Loucy (cell line): ENCODE measurements at regions not wholly inside any gene's neighbourhood (a gene's known extent, or its start where the extent isn't known, plus 50 kb on each side); places are given as distances from the start of the nearest gene placed in this dataset.

Source experiments
- H2AFZ ChIP-seq: fragments of 200-600 bp; sonication (generic); 2 replicates; pipeline ENCODE4 v1.6.0; 2016; ENCODE audit warnings: antibody characterized with exemption, mild to moderate bottlenecking, low read length, moderate library complexity
- H3F3A ChIP-seq: fragments of 200-600 bp; 2 replicates; pipeline ENCODE4 v1.6.0; 2016; ENCODE audit warnings: antibody characterized with exemption, low read depth, mild to moderate bottlenecking
- H3K27me3 ChIP-seq: fragments of 200-600 bp; sonication (generic); 2 replicates; pipeline ENCODE4 v1.6.1; 2014; ENCODE audit warnings: low read length, mild to moderate bottlenecking; ENCODE audit not compliant: insufficient read depth, poor library complexity, severe bottlenecking
- H3K36me3 ChIP-seq: fragments of 200-600 bp; sonication (generic); 2 replicates; pipeline ENCODE4 v1.6.1; 2016; ENCODE audit warnings: low read length; ENCODE audit not compliant: insufficient read depth
- H3K4me1 ChIP-seq: fragments of 200-600 bp; sonication (generic); 2 replicates; pipeline ENCODE4 v1.5.1; 2014; ENCODE audit warnings: low read length, mild to moderate bottlenecking; ENCODE audit not compliant: insufficient read depth, poor library complexity, severe bottlenecking
- H3K4me2 ChIP-seq: fragments of 200-600 bp; sonication (generic); 2 replicates; pipeline ENCODE4 v1.6.0; 2014; ENCODE audit warnings: antibody characterized with exemption, low read length, low read depth, mild to moderate bottlenecking; ENCODE audit not compliant: poor library complexity, severe bottlenecking
- H3K4me3 ChIP-seq: fragments of 200-600 bp; sonication (generic); 2 replicates; pipeline ENCODE4 v1.5.1; 2014; ENCODE audit warnings: low read length, mild to moderate bottlenecking, mixed read lengths; ENCODE audit not compliant: poor library complexity, severe bottlenecking
- H3K79me2 ChIP-seq: fragments of 200-600 bp; sonication (generic); 2 replicates; pipeline ENCODE4 v1.6.1; 2014; ENCODE audit warnings: low read length; ENCODE audit not compliant: insufficient read depth
- H3K9ac ChIP-seq: fragments of 200-600 bp; sonication (generic); 2 replicates; pipeline ENCODE4 v1.6.0; 2014; ENCODE audit warnings: mild to moderate bottlenecking, low read depth, low read length, moderate library complexity; ENCODE audit not compliant: poor library complexity, severe bottlenecking
- H3K9me2 ChIP-seq: fragments of 200-600 bp; sonication (generic); replicated peaks from 2 replicates; pipeline ENCODE4 v1.6.1; 2016; ENCODE audit warnings: low read depth, low read length, mixed read lengths
- H3K9me3 ChIP-seq: fragments of 200-600 bp; sonication (generic); 2 replicates; pipeline ENCODE4 v1.6.1; 2014; ENCODE audit warnings: mild to moderate bottlenecking, antibody characterized with exemption, low read length, low read depth; ENCODE audit not compliant: insufficient read depth
- H4K20me1 ChIP-seq: fragments of 200-600 bp; sonication (generic); 2 replicates; pipeline ENCODE4 v1.6.0; 2014; ENCODE audit warnings: antibody characterized with exemption, low read length, mild to moderate bottlenecking; ENCODE audit not compliant: insufficient read depth, poor library complexity, severe bottlenecking
- EZH2phosphoT487 ChIP-seq: fragments of 200-600 bp; IDR thresholded peaks from 2 replicates; pipeline ENCODE4 v1.6.1; 2018; ENCODE audit warnings: antibody characterized with exemption, mild to moderate bottlenecking, moderate library complexity, borderline replicate concordance
- TF ChIP-seq, protein P1 (sequence below): fragments of 200-600 bp; sonication (generic); conservative IDR thresholded peaks from 2 replicates; pipeline ENCODE4 v1.5.1; 2014; ENCODE audit warnings: mild to moderate bottlenecking, antibody characterized with exemption, low read length

DNA sequence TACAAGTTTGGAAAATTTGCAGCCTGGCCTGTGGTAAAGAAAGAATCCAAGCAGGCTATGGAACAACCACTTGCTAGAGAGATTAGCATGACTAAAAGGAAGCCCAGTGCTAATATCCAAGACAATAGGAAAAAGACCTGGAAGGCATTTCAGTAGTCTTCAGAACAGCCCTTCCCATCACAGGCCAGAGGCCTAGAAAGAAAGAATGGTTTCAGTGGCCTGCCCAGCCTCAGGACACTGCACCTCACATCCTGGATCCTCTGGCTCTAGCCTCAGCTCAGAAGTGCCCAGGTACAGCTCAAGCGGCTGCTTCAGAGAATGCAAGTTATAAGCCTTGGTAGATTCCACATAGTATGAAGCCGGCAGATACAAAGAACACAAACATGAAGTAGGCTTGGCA, 449.8 kb upstream of the AR start:
- Histone ChIP-seq H3K79me2 (no peaks in the 10 kb centered on the region), H3K36me3 (no peaks in the 10 kb centered on the region), H3K9me2 (no peaks in the 10 kb centered on the region), H4K20me1 (no peaks in the 10 kb centered on the region), H3K9me3 (no peaks in the 10 kb centered on the region), H3K27me3 (no peaks in the 10 kb centered on the region), H2AFZ (no peak overlapping the region), H3K4me2 (no peak overlapping the region), H3K9ac (no peak overlapping the region), H3K4me1 (no peaks in the 10 kb centered on the region), H3K4me3 (no peak overlapping the region), H3F3A (no peaks in the 10 kb centered on the region)
- TF ChIP-seq EZH2phosphoT487, result no peak
- TF ChIP-seq, protein P1, sequence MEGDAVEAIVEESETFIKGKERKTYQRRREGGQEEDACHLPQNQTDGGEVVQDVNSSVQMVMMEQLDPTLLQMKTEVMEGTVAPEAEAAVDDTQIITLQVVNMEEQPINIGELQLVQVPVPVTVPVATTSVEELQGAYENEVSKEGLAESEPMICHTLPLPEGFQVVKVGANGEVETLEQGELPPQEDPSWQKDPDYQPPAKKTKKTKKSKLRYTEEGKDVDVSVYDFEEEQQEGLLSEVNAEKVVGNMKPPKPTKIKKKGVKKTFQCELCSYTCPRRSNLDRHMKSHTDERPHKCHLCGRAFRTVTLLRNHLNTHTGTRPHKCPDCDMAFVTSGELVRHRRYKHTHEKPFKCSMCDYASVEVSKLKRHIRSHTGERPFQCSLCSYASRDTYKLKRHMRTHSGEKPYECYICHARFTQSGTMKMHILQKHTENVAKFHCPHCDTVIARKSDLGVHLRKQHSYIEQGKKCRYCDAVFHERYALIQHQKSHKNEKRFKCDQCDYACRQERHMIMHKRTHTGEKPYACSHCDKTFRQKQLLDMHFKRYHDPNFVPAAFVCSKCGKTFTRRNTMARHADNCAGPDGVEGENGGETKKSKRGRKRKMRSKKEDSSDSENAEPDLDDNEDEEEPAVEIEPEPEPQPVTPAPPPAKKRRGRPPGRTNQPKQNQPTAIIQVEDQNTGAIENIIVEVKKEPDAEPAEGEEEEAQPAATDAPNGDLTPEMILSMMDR, result no peak

DNA sequence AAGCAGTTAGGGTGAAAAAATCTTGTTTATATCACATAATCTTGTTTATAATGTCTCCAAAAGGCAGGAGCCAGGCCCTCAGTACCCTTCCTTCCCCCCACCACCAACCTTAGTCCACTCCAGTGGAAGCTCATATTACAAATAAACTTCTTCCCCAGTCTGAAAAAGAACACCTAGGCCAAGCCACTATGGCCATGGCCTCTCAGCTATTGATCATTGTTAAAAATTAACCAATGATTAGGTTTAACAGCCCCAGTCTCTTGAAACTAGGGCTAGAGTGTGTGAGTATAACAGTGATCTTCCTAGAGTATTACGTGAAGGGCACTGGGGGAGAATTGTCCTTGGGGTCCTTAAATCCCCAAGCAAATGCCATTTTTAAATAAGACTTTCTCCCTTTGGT, 411.9 kb upstream of the EDA2R start:
- Histone ChIP-seq H2AFZ (no peak overlapping the region), H3K27me3 (no peaks in the 10 kb centered on the region), H3K9ac (no peak overlapping the region), H4K20me1 (no peaks in the 10 kb centered on the region), H3K9me3 (no peaks in the 10 kb centered on the region), H3K4me3 (no peak overlapping the region), H3K4me2 (no peak overlapping the region), H3K36me3 (no peaks in the 10 kb centered on the region), H3K4me1 (no peaks in the 10 kb centered on the region), H3K79me2 (no peaks in the 10 kb centered on the region), H3F3A (no peaks in the 10 kb centered on the region), H3K9me2 (no peaks in the 10 kb centered on the region)
- TF ChIP-seq, protein P1, result no peak
- TF ChIP-seq EZH2phosphoT487, result no peak

DNA sequence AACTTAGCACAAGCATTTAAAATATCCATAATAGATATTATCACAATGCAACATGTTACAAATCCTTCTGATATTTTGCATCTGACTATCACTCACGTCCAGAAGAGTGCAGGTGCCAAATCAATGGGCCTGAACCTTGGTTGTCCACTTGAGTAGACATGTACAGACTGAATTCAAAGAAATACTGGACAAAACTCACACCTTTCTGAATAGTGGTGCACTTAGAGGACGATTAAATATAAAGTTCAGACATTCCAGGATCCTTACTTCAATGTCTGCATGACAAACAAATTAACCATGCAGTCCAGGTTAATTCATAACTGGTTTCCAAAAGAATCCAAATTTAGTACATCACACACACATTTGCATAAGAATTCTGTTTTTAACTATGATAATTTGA, 406.0 kb upstream of the EDA2R start:
- Histone ChIP-seq H3K79me2 (no peaks in the 10 kb centered on the region), H3K9me2 (no peaks in the 10 kb centered on the region), H2AFZ (no peak overlapping the region), H3K27me3 (no peaks in the 10 kb centered on the region), H3K4me3 (no peak overlapping the region), H3K36me3 (no peaks in the 10 kb centered on the region), H3K9ac (no peak overlapping the region), H3K9me3 (no peaks in the 10 kb centered on the region), H3K4me2 (no peak overlapping the region), H3K4me1 (no peaks in the 10 kb centered on the region), H3F3A (no peaks in the 10 kb centered on the region), H4K20me1 (no peaks in the 10 kb centered on the region)
- TF ChIP-seq, protein P1, result no peak
- no peak for TF ChIP-seq EZH2phosphoT487
